Astrocyte (in vitro differentiated cells and primary cell): ENCODE measurements at regions not wholly inside any gene's neighbourhood (a gene's known extent, or its start where the extent isn't known, plus 50 kb on each side); places are given as distances from the start of the nearest gene placed in this dataset.

Experiments
- DNase-seq: peaks from one replicate; pipeline ENCODE4 v3.0.0-alpha.2; 2010; ENCODE audit warnings: low read depth
- FAIRE-seq: peaks from 2 replicates; lab custom pipeline; 2011; peaks lifted over from hg19 to GRCh38; lab: Jason Lieb, UNC
- H2AFZ ChIP-seq: 2 replicates; pipeline ENCODE4 v1.6.0; 2012; ENCODE audit warnings: low read depth, low read length, inconsistent platforms
- H3K27ac ChIP-seq: 2 replicates; pipeline ENCODE4 v1.5.1; 2011; ENCODE audit warnings: low read depth, low read length, inconsistent platforms
- H3K27me3 ChIP-seq: 2 replicates; pipeline ENCODE4 v1.6.0; 2011; ENCODE audit warnings: low read length, inconsistent platforms; ENCODE audit not compliant: insufficient read depth
- H3K36me3 ChIP-seq: 2 replicates; pipeline ENCODE4 v1.5.1; 2011; ENCODE audit warnings: low read length, inconsistent platforms; ENCODE audit not compliant: insufficient read depth
- H3K4me1 ChIP-seq: 2 replicates; pipeline ENCODE4 v1.5.1; 2011; ENCODE audit warnings: low read length, inconsistent platforms; ENCODE audit not compliant: insufficient read depth
- H3K4me2 ChIP-seq: 2 replicates; pipeline ENCODE4 v1.6.0; 2012; ENCODE audit warnings: low read length, inconsistent platforms
- H3K4me3 ChIP-seq: 2 replicates; pipeline ENCODE4 v1.5.1; 2011; ENCODE audit warnings: low read depth, mild to moderate bottlenecking, low read length, inconsistent platforms; ENCODE audit not compliant: insufficient read depth
- H3K79me2 ChIP-seq: 2 replicates; pipeline ENCODE4 v1.6.0; 2012; ENCODE audit warnings: mild to moderate bottlenecking, low read length, inconsistent platforms; ENCODE audit not compliant: insufficient read depth
- H3K9ac ChIP-seq: 2 replicates; pipeline ENCODE4 v1.6.0; 2012; ENCODE audit warnings: mild to moderate bottlenecking, low read length, inconsistent platforms
- H3K9me3 ChIP-seq: 2 replicates; pipeline ENCODE4 v1.5.1; 2012; ENCODE audit warnings: low read depth, mild to moderate bottlenecking, low read length, inconsistent platforms; ENCODE audit not compliant: insufficient read depth
- H4K20me1 ChIP-seq: 2 replicates; pipeline ENCODE4 v1.6.0; 2012; ENCODE audit warnings: low read length, inconsistent platforms; ENCODE audit not compliant: insufficient read depth
- H3K27ac Mint-ChIP-seq: one replicate; pipeline ENCODE4 v1.8.0; 2021; ENCODE audit warnings: mild to moderate bottlenecking, mixed read lengths; ENCODE audit not compliant: unreplicated experiment
- H3K27me3 Mint-ChIP-seq: one replicate; pipeline ENCODE4 v1.8.0; 2021; ENCODE audit warnings: low read depth, mixed read lengths; ENCODE audit not compliant: unreplicated experiment
- H3K36me3 Mint-ChIP-seq: one replicate; pipeline ENCODE4 v1.8.0; 2021; ENCODE audit warnings: low read depth, mixed read lengths; ENCODE audit not compliant: unreplicated experiment
- H3K4me1 Mint-ChIP-seq: one replicate; pipeline ENCODE4 v1.8.0; 2021; ENCODE audit warnings: low read depth, mixed read lengths; ENCODE audit not compliant: unreplicated experiment
- H3K4me3 Mint-ChIP-seq: one replicate; pipeline ENCODE4 v1.8.0; 2021; ENCODE audit warnings: mild to moderate bottlenecking, moderate library complexity, mixed read lengths; ENCODE audit not compliant: unreplicated experiment
- H3K9me3 Mint-ChIP-seq: one replicate; pipeline ENCODE4 v1.8.0; 2021; ENCODE audit warnings: mild to moderate bottlenecking, mixed read lengths; ENCODE audit not compliant: unreplicated experiment
- EZH2 ChIP-seq: IDR thresholded peaks from 2 replicates; pipeline ENCODE4 v1.6.1; 2012; ENCODE audit warnings: mild to moderate bottlenecking, low read length, inconsistent platforms; ENCODE audit not compliant: insufficient read depth
- TF ChIP-seq, protein P1 (sequence below): IDR thresholded peaks from 2 replicates; pipeline ENCODE4 v1.5.1; 2011; ENCODE audit warnings: low read depth, mild to moderate bottlenecking, inconsistent platforms, low read length, moderate library complexity; ENCODE audit not compliant: insufficient read depth

DNA sequence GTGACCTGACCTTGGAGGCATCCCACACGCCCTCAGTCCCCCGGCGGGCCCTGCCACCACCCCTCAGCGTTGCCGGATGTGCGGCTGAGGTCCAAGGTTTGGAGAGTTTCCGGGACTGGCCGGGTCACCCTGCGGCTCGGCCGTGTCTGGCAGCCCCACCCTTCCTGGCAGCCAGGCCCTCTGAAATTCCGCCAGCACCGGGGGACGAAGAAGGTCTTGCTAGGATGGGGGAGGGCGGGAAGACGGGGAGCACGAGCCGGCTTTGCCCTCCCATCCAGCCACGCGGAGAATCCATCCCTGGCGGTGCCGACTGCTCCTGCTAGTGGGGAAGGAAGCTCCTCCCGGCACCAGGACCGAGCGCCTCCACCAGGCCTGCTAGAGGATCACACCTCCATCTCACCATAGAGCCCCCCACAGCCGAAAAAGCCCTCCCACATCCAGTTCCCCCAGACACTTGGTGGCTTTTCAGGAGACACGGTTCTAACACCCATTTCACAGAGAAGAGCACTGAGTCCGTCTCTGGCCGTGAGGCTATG, 81.5 kb downstream of the CPN2 start:
- Histone ChIP-seq H3K4me3 (no peak overlapping the region), H4K20me1 (no peaks in the 10 kb centered on the region), H3K27me3 (peaks cover 8% of the 10 kb centered on the region), H3K27ac (no peak overlapping the region), H3K79me2 (no peaks in the 10 kb centered on the region), H3K9ac (no peak overlapping the region), H3K4me1 (peaks cover 37% of the 10 kb centered on the region), H3K9me3 (no peaks in the 10 kb centered on the region), H2AFZ (peak overlapping the region; percentile 38), H3K36me3 (no peaks in the 10 kb centered on the region), H3K4me2 (peak overlapping the region; percentile 25)
- TF ChIP-seq EZH2, result no peak
- TF ChIP-seq, protein P1, sequence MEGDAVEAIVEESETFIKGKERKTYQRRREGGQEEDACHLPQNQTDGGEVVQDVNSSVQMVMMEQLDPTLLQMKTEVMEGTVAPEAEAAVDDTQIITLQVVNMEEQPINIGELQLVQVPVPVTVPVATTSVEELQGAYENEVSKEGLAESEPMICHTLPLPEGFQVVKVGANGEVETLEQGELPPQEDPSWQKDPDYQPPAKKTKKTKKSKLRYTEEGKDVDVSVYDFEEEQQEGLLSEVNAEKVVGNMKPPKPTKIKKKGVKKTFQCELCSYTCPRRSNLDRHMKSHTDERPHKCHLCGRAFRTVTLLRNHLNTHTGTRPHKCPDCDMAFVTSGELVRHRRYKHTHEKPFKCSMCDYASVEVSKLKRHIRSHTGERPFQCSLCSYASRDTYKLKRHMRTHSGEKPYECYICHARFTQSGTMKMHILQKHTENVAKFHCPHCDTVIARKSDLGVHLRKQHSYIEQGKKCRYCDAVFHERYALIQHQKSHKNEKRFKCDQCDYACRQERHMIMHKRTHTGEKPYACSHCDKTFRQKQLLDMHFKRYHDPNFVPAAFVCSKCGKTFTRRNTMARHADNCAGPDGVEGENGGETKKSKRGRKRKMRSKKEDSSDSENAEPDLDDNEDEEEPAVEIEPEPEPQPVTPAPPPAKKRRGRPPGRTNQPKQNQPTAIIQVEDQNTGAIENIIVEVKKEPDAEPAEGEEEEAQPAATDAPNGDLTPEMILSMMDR, result peak; percentile 10
- Mint-ChIP-seq H3K4me3 (no peak overlapping the region), H3K27ac (no peak overlapping the region), H3K9me3 (no peaks in the 10 kb centered on the region), H3K4me1 (peaks cover 7% of the 10 kb centered on the region), H3K36me3 (no peaks in the 10 kb centered on the region), H3K27me3 (peaks cover 53% of the 10 kb centered on the region)
- no peak for FAIRE-seq
- peak; percentile 77 for DNase-seq

DNA sequence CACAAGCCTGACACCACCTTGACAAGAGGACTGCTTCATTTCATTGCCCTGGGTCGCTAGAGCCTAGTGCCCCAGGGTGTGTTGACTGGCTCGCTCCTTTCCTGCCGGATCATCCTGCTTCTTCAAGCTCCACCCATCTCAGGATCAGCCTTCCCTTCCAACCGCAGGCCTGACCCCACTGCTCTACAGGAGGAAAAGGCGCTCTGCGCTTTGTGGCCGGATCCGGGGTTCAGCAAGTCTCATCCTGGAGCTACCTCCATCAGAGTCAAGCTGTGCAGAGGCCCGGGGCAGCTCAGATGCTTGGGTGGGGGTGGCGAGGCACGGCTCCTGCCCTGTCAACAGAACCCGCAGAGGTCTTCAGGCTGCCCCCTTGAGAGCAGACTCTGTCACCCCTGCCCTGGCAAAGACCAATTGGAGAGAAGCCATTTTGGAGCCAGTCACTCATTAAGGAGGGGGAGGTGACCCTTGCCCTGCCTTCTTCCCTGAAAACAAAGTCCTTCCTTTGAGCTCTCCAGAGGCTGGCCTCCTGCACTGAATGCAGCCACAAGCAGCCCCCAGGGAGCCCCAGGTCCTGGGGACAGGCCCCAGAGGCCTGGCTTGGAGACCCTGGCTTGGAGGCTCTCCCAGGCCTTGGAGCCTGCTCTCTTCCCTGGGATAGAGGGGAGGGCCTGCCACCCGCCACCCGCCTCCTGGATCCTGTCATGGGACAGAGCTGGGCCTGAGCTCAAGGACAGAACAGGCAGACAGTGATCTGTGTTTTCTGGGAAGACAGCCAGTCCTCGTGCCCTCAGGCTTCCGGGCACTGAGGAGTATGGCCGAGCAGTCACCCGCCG, 80.3 kb downstream of the CPN2 start:
- H3K4me1 Mint-ChIP-seq, result peaks cover 10% of the 10 kb centered on the region
- peak; percentile 60 for DNase-seq
- Histone ChIP-seq H3K4me2 (peak overlapping the region; percentile 16), H2AFZ (peak overlapping the region; percentile 27), H3K36me3 (no peaks in the 10 kb centered on the region), H3K4me1 (peaks cover 30% of the 10 kb centered on the region), H3K9ac (no peak overlapping the region), H4K20me1 (no peaks in the 10 kb centered on the region), H3K9me3 (no peaks in the 10 kb centered on the region), H3K4me3 (no peak overlapping the region), H3K79me2 (no peaks in the 10 kb centered on the region), H3K27ac (no peak overlapping the region), H3K27me3 (peaks cover 8% of the 10 kb centered on the region)
- peaks cover 56% of the 10 kb centered on the region for H3K27me3 Mint-ChIP-seq
- no peaks in the 10 kb centered on the region for H3K36me3 Mint-ChIP-seq
- H3K27ac Mint-ChIP-seq, result no peak overlapping the region
- TF ChIP-seq EZH2, result no peak
- TF ChIP-seq, protein P1, result no peak
- no peak overlapping the region for H3K4me3 Mint-ChIP-seq
- no peak for FAIRE-seq
- H3K9me3 Mint-ChIP-seq, result no peaks in the 10 kb centered on the region
